Peyer's patch (tissue), 4 donors: ENCODE measurements at regions not wholly inside any gene's neighbourhood (a gene's known extent, or its start where the extent isn't known, plus 50 kb on each side); places are given as distances from the start of the nearest gene placed in this dataset.

Source experiments
- DNase-seq, 3 donors: peaks; one replicate each; pipeline ENCODE4 v3.0.0-alpha.2; 2017 to 2019
- H3K27ac ChIP-seq, 4 donors: fragments of 200-600 bp; sonication (generic); one replicate each; pipeline ENCODE4 v1.5.1; 2016 to 2019
- H3K27me3 ChIP-seq, 2 donors: fragments of 200-600 bp; sonication (generic); one replicate each; pipeline ENCODE4 v1.5.1; 2019
- H3K36me3 ChIP-seq, 3 donors: fragments of 200-600 bp; sonication (generic); one replicate each; pipeline ENCODE4 v1.5.1; 2016 to 2019
- H3K4me1 ChIP-seq, 4 donors: fragments of 200-600 bp; sonication (generic); one replicate each; pipeline ENCODE4 v1.5.1; 2016 to 2019
- H3K4me3 ChIP-seq, 4 donors: fragments of 200-600 bp; sonication (generic); 1 replicate in 3 of 4; 2 replicates in 1 of 4; pipeline ENCODE4 v1.5.1; 2016 to 2019; ENCODE audit warnings: mild to moderate bottlenecking in 1 of 4
- H3K9me3 ChIP-seq, 4 donors: fragments of 200-600 bp; sonication (generic); one replicate each; pipeline ENCODE4 v1.5.1; 2016 to 2019; ENCODE audit warnings: mild to moderate bottlenecking in 1 of 4
- POLR2A ChIP-seq, 2 donors: fragments of 450-650 bp; IDR thresholded peaks; one replicate each; pipeline ENCODE4 v1.5.1; 2017; ENCODE audit warnings: antibody characterized with exemption in 2 of 2, mild to moderate bottlenecking in 2 of 2, moderate library complexity in 2 of 2
- TF ChIP-seq, protein P1 (sequence below), 6 experiments: fragments of 450-650 bp in 4 of 6; fragments of 200-600 bp in 2 of 6; sonication (generic) in 1 of 6; IDR thresholded peaks; one replicate each; pipeline ENCODE4 v1.5.1; 2017 to 2019; ENCODE audit warnings: antibody characterized with exemption in 6 of 6, mild to moderate bottlenecking in 3 of 6, moderate library complexity in 1 of 6

GRCh38 chr14:97215263-97215969 is 418.2 kb downstream of the VRK1 start:
- Histone ChIP-seq H3K27me3 (no peaks in the 10 kb centered on the region), H3K27ac (no peak overlapping the region), H3K4me3 (no peak overlapping the region), H3K9me3 (no peaks in the 10 kb centered on the region), H3K4me1 (peaks cover 0 to 6% (median 0%) of the 10 kb centered on the region in 4 donors), H3K36me3 (no peaks in the 10 kb centered on the region)
- DNase-seq, result no peak
- TF ChIP-seq POLR2A (IDR thresholded peaks at IDR 0.05), result no peak
- TF ChIP-seq, protein P1, sequence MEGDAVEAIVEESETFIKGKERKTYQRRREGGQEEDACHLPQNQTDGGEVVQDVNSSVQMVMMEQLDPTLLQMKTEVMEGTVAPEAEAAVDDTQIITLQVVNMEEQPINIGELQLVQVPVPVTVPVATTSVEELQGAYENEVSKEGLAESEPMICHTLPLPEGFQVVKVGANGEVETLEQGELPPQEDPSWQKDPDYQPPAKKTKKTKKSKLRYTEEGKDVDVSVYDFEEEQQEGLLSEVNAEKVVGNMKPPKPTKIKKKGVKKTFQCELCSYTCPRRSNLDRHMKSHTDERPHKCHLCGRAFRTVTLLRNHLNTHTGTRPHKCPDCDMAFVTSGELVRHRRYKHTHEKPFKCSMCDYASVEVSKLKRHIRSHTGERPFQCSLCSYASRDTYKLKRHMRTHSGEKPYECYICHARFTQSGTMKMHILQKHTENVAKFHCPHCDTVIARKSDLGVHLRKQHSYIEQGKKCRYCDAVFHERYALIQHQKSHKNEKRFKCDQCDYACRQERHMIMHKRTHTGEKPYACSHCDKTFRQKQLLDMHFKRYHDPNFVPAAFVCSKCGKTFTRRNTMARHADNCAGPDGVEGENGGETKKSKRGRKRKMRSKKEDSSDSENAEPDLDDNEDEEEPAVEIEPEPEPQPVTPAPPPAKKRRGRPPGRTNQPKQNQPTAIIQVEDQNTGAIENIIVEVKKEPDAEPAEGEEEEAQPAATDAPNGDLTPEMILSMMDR (IDR thresholded peaks at IDR 0.05), result no peak

DNA sequence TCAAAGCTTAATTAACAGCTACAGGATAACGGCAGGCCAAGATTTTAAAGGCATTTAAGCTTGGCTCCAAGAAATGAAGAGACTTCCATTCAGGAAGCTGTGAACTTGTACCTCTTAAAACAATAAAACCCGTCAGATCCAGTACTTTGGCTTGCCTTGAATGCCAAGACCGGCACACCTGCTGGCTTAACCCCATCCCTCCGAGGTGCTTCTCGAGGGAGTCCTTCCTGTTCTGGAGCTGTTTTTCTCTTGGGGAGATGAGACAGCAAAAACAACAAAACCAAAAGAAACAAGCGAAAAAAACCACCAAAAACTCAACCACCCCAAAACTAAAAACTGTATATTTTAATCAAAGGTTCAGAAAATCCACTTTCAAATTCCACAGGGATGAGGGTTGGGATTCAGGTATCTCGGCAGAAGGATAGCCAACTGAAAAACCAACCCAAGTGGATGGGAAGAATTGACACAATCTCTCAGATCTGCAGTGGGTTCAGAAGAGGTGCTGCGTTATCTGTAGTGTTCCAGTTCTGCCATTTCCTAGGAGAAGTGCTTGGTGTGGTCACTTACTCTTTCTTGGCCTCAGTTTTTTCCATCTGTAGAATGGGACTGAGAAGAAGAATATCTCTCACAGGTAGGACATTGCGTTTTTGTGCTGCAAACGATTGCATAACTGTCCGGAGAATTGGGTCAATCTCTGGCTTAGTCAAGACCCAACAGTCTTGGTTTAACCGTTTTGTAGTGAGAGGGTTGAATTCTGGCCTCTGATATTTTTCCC is 420.1 kb downstream of the VRK1 start:
- Histone ChIP-seq H3K4me1 (peaks cover 0 to 6% (median 0%) of the 10 kb centered on the region in 4 donors), H3K36me3 (no peaks in the 10 kb centered on the region), H3K9me3 (no peaks in the 10 kb centered on the region), H3K4me3 (no peak overlapping the region), H3K27ac (no peak overlapping the region), H3K27me3 (no peaks in the 10 kb centered on the region)
- TF ChIP-seq POLR2A (IDR thresholded peaks at IDR 0.05), result no peak
- TF ChIP-seq, protein P1 (IDR thresholded peaks at IDR 0.05), result no peak
- no peak for DNase-seq

- no peaks in the 10 kb centered on the region for H3K36me3 ChIP-seq
These were observed 421.1 kb downstream of the VRK1 start for GRCh38 chr14:97218274-97218673.

DNA sequence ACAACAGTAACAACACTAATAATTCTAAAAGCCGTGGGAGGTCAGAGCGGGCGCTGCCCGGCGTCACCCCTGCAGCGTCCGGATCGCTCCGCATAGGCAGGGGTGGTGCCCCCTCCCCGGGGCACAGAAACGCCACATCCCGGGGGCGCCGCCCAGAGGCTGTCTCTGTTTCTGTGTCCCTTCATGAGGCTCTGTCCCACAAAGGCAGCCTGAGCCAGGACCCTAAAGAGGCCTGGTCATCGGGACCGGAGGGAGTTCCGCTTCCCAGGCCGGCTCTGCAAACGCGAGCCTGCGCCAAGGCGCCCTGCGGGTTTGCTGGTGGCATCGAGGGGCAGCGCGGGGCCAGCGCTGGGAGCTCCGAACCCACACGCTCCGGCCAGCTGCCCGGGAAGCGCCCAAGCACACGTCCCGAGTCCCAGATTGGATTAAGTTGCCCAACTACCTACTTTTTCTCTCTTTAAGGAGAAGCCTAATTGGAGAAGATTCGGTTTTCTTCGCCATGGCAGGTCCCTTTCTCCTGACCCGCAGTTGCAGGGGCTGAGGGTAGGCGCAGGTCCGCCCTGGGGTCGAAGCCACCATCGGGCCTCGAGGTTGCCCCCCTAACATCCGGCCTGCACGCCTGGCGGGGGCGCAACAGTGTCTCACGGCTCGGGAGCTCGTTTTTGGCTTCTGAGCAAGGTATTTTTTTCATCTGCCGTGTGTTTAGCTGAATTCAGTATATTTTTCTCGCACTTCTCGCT is 421.7 kb downstream of the VRK1 start:
- Histone ChIP-seq H3K27ac (no peak overlapping the region), H3K4me3 (peak overlapping the region; percentile 22 to 43 (median 40)), H3K36me3 (no peaks in the 10 kb centered on the region), H3K4me1 (peaks cover 0 to 6% (median 0%) of the 10 kb centered on the region in 4 donors), H3K27me3 (no peaks in the 10 kb centered on the region), H3K9me3 (no peaks in the 10 kb centered on the region)
- TF ChIP-seq POLR2A (IDR thresholded peaks at IDR 0.05), result no peak
- TF ChIP-seq, protein P1 (IDR thresholded peaks at IDR 0.05), result no peak
- no peak for DNase-seq

More at GRCh38 chr14:97218274-97218673, 421.1 kb downstream of the VRK1 start:
- no peak for DNase-seq
- no peaks in the 10 kb centered on the region for H3K9me3 ChIP-seq
- H3K27me3 ChIP-seq, result no peaks in the 10 kb centered on the region
- TF ChIP-seq, protein P1 (IDR thresholded peaks at IDR 0.05), result no peak
- TF ChIP-seq POLR2A (IDR thresholded peaks at IDR 0.05), result no peak
- H3K27ac ChIP-seq, result no peak overlapping the region
- peaks cover 0 to 6% (median 0%) of the 10 kb centered on the region in 4 donors for H3K4me1 ChIP-seq
- H3K4me3 ChIP-seq, result peak overlapping the region in 3 of 4 donors; percentile 22 to 43 (median 42)

DNA sequence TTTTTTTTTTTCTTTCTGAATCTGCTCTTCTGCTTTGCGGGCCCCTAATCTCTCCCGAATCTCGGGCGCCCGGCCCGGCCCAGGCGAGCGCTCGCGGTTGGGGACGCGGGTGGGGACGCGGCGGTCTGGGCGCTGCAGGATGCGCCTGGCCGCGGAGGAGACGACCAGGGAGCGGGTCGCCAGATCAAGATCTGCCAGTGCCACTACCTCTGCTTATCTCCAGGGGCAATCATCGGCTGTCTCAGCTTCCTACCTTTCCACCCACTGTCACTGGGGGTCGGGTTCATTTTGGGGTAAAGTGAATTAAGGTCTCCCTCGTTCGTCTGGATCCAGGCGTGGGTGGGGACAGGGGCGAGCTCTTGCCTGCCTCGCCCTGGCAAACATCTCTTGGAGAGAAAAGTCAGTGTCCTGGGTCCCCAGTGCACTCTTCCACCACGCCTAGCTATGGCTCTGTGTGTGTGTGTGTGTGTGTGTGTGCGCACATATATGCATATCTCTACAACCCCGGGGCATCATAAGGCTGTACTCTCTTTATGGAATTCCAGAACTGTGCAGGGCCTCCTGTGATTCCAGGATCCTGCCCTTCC is 422.3 kb downstream of the VRK1 start:
- DNase-seq, result no peak
- Histone ChIP-seq H3K9me3 (no peaks in the 10 kb centered on the region), H3K27me3 (no peaks in the 10 kb centered on the region), H3K4me1 (peaks cover 0 to 6% (median 0%) of the 10 kb centered on the region in 4 donors), H3K4me3 (peak overlapping the region in 3 of 4 donors; percentile 22 to 43 (median 42)), H3K27ac (no peak overlapping the region), H3K36me3 (no peaks in the 10 kb centered on the region)
- TF ChIP-seq, protein P1 (IDR thresholded peaks at IDR 0.05), result no peak
- TF ChIP-seq POLR2A (IDR thresholded peaks at IDR 0.05), result no peak
